OCI-M2 (cell line): ENCODE measurements at regions not wholly inside any gene's neighbourhood (a gene's known extent, or its start where the extent isn't known, plus 50 kb on each side); places are given as distances from the start of the nearest gene placed in this dataset.
"Not testable (repeated sequence)": the region's sequence is repeated elsewhere in the genome, so short reads cannot be mapped to it uniquely, and the experiment has no call there.

ENCODE experiments used
- DNase-seq: peaks from one replicate; lab custom pipeline; 2025; ENCODE audit not compliant: unreplicated experiment; lab: John Stamatoyannopoulos, UW

GRCh38 chr4:159780196-159780922 is 677.5 kb downstream of the RAPGEF2 start:
- DNase-seq: no peak

- no peak for DNase-seq
Observed at GRCh38 chr4:159787901-159788300, 685.0 kb downstream of the RAPGEF2 start.

- DNase-seq: no peak
Observed at GRCh38 chr4:159791334-159791733, 688.5 kb downstream of the RAPGEF2 start.

GRCh38 chr4:159804592-159804991 is 701.7 kb downstream of the RAPGEF2 start:
- not testable (repeated sequence) for DNase-seq

GRCh38 chr4:159823743-159824142 is 720.9 kb downstream of the RAPGEF2 start:
- no peak for DNase-seq

GRCh38 chr4:159828687-159829086 is 725.8 kb downstream of the RAPGEF2 start:
- DNase-seq: no peak

GRCh38 chr4:159829184-159829583 is 726.3 kb downstream of the RAPGEF2 start:
- no peak for DNase-seq

- no peak for DNase-seq
Observed at GRCh38 chr4:159837071-159837470, 734.2 kb downstream of the RAPGEF2 start.

GRCh38 chr4:159855731-159856130 is 752.9 kb downstream of the RAPGEF2 start:
- DNase-seq: no peak

- DNase-seq: no peak
Observed at GRCh38 chr4:159856451-159856850, 753.6 kb downstream of the RAPGEF2 start.

GRCh38 chr4:159859656-159860148 is 756.8 kb downstream of the RAPGEF2 start:
- no peak for DNase-seq

GRCh38 chr4:159860945-159861344 is 758.1 kb downstream of the RAPGEF2 start:
- DNase-seq: no peak

GRCh38 chr4:159864337-159864736 is 761.5 kb downstream of the RAPGEF2 start:
- DNase-seq: no peak

- no peak for DNase-seq
Observed at GRCh38 chr4:159867673-159868072, 764.8 kb downstream of the RAPGEF2 start.

- not testable (repeated sequence) for DNase-seq
Observed at GRCh38 chr4:159868936-159869335, 766.1 kb downstream of the RAPGEF2 start.

GRCh38 chr4:159871141-159871540 is 768.3 kb downstream of the RAPGEF2 start:
- DNase-seq: no peak

GRCh38 chr4:159881158-159881557 is 778.3 kb downstream of the RAPGEF2 start:
- DNase-seq: no peak

GRCh38 chr4:159884989-159885388 is 782.1 kb downstream of the RAPGEF2 start:
- no peak for DNase-seq

GRCh38 chr4:159899596-159899995 is 796.7 kb downstream of the RAPGEF2 start:
- no peak for DNase-seq

GRCh38 chr4:159900562-159900961 is 797.7 kb downstream of the RAPGEF2 start:
- no peak for DNase-seq

GRCh38 chr4:159902648-159903047 is 799.8 kb downstream of the RAPGEF2 start:
- no peak for DNase-seq

- no peak for DNase-seq
Observed at GRCh38 chr4:159904906-159905305, 802.0 kb downstream of the RAPGEF2 start.

GRCh38 chr4:159906051-159906450 is 803.2 kb downstream of the RAPGEF2 start:
- no peak for DNase-seq
